Activated CD4-positive, alpha-beta T cell treated with anti-CD3 and anti-CD28 coated beads, Interleukin-2, amount 10 ng/mL, durations not matched to agents 24 days and 14 days (primary cell): ENCODE measurements at regions not wholly inside any gene's neighbourhood (a gene's known extent, or its start where the extent isn't known, plus 50 kb on each side); places are given as distances from the start of the nearest gene placed in this dataset.
"Not testable (repeated sequence)": the region's sequence is repeated elsewhere in the genome, so short reads cannot be mapped to it uniquely, and the experiment has no call there.

Experiments
- DNase-seq: peaks from one replicate; pipeline ENCODE4 v3.0.0; 2022
- H3K27ac Mint-ChIP-seq: one replicate; pipeline ENCODE4 v1.8.0; 2022; ENCODE audit warnings: mild to moderate bottlenecking, mixed read lengths
- H3K27me3 Mint-ChIP-seq: one replicate; pipeline ENCODE4 v1.8.0; 2022; ENCODE audit warnings: mixed read lengths
- H3K36me3 Mint-ChIP-seq: one replicate; pipeline ENCODE4 v1.8.0; 2022; ENCODE audit warnings: low read depth, mild to moderate bottlenecking, mixed read lengths
- H3K4me1 Mint-ChIP-seq: one replicate; pipeline ENCODE4 v1.8.0; 2021; ENCODE audit warnings: mixed read lengths
- H3K4me3 Mint-ChIP-seq: one replicate; pipeline ENCODE4 v1.8.0; 2022; ENCODE audit warnings: mild to moderate bottlenecking, moderate library complexity, mixed read lengths
- H3K9me3 Mint-ChIP-seq: one replicate; pipeline ENCODE4 v1.8.0; 2021; ENCODE audit warnings: mixed read lengths
- intact Hi-C: fragments of 100-400 bp; cut with micrococcal nuclease; formaldehyde crosslinking; loops from one replicate; pipeline ENCODE4 v1.15.1; 2023

DNA sequence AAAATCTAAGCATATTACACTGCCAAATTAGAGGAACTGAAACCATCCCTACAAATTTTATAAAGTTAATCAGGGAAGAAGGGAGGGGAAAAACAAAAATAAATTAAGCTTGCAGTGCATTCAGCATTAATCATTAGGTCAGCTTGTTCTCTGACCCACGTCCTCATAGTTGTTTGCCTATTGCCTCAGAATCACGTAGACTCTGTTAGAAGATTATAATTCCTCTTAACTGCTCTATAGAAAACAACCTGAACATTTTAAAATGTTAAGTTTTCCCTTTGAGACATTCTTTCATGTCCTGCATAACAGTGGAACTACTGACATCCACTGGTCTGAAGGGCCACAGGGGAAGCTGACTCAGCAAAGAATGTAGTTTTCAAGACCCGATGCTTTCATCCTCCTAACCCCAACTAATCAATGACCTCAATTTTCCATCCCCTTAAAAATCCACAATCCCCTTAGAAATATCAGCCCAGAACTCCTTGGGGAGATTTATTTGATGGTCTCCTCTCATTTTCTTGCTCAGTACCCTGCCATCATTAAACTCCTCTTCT lies 112.4 kb downstream of the FBXO4 start:
- H3K27ac Mint-ChIP-seq, result no peak overlapping the region
- no peaks in the 10 kb centered on the region for H3K4me1 Mint-ChIP-seq
- intact Hi-C loops, result no loop called here
- no peaks in the 10 kb centered on the region for H3K9me3 Mint-ChIP-seq
- peaks cover 10% of the 10 kb centered on the region for H3K27me3 Mint-ChIP-seq
- H3K36me3 Mint-ChIP-seq, result no peaks in the 10 kb centered on the region
- DNase-seq, result no peak
- H3K4me3 Mint-ChIP-seq, result no peak overlapping the region

DNA sequence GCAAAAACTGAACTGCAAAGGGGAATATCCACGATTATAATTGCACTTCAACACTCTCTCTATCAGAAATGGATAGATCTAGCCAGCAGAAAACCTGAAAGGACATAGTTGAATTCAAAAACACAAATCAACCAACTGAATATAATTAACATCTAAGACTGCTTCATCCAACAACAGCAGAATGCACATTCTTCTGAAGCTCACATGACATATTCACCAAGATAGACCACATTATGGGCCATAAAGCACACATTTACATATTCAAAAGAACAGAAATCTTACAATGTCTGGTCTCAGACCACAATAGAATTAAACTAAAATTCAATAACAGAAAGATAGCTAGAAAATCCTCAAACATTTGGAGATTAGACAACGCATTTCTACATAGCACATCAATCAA lies 118.3 kb downstream of the FBXO4 start:
- H3K36me3 Mint-ChIP-seq, result no peaks in the 10 kb centered on the region
- H3K27ac Mint-ChIP-seq, result no peak overlapping the region
- H3K27me3 Mint-ChIP-seq, result peaks cover 25% of the 10 kb centered on the region
- no peak overlapping the region for H3K4me3 Mint-ChIP-seq
- H3K4me1 Mint-ChIP-seq, result no peaks in the 10 kb centered on the region
- H3K9me3 Mint-ChIP-seq, result no peaks in the 10 kb centered on the region
- no peak for DNase-seq
- intact Hi-C loops, result no loop called here

DNA sequence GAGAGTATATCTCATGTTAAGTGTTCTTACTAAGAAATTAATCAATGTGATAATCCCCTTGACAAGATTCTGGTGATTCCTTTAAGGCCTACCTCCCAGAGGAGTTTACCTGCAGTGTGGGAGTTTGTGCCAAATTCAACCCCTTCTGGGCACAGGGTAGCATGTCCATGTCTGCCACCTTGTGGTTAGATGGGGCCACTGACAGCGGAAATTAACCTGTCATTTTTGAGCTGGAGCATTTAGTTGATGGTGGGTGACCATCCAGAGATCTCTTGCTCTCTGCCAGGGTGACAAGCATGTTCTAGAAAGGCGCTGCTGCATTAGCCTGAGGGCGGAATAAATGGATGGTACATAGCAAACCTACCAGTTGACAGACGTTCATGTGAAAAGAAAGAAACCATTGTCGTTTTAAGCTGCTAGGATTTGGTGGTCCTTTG lies 132.2 kb downstream of the FBXO4 start:
- Mint-ChIP-seq H3K4me1 (no peaks in the 10 kb centered on the region), H3K27ac (no peak overlapping the region), H3K4me3 (no peak overlapping the region), H3K9me3 (no peaks in the 10 kb centered on the region), H3K36me3 (no peaks in the 10 kb centered on the region), H3K27me3 (peaks cover 8% of the 10 kb centered on the region)
- peak; percentile 84 for DNase-seq
- intact Hi-C loops, result loop anchor here (1.0 kb wide), 2 partner anchors 201 to 349 kb away; no protein-coding TSS in a partner anchor

DNA sequence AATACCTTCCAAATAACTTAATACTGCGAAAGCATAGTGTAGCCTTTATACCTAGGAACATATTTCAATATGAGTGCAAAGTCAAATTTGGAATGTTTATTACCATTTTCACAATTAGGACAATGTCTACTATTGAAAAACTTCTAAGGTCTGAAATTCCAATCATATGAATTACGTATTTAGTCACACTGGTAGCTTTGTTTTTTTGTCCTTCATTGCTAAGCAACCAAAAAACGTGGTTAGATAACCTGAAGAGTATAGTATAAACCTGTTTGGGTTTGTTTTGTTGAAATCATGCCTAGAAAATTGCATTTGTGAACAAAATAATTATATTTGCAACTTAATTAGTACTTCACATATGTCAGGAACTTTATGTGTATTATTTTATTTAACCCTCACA lies 134.2 kb downstream of the FBXO4 start:
- H3K4me3 Mint-ChIP-seq, result no peak overlapping the region
- H3K4me1 Mint-ChIP-seq, result no peaks in the 10 kb centered on the region
- no peaks in the 10 kb centered on the region for H3K36me3 Mint-ChIP-seq
- peaks cover 5% of the 10 kb centered on the region for H3K27me3 Mint-ChIP-seq
- DNase-seq, result no peak
- intact Hi-C loops, result no loop called here
- H3K27ac Mint-ChIP-seq, result no peak overlapping the region
- H3K9me3 Mint-ChIP-seq, result no peaks in the 10 kb centered on the region

DNA sequence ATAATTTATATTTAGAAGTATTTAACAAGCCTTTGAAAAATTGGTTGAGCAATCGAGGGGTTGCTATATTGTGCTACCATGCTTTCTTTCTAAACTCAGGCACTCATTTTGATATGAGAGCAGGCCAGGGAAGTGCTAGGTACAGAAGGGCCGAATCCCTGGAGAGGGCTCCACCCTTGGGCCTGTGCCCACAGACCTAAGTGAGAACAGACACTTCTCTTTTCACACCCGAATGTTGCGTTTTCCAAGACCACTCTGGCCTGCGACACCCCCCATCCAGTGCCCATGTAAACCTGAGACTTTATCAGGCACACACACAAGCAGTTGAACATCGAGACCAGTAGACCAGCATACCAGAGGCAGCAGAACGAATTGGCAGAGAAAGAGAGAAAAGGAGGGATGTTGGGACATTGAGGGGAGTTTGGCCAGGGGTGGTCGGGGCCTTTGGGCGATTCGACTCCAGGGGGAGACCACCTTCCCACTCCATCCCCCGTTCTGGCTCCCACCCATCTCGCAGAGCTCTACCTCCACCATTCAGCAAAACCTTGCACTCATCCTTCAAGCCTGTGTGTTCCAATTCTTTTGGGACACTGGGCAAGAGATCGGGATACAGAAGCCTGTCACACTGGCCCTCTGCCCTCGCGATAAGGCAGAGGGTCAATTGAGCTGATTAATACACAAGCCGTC lies 134.8 kb downstream of the FBXO4 start:
- Mint-ChIP-seq H3K4me1 (no peaks in the 10 kb centered on the region), H3K36me3 (no peaks in the 10 kb centered on the region), H3K4me3 (no peak overlapping the region), H3K27me3 (peaks cover 5% of the 10 kb centered on the region), H3K27ac (no peak overlapping the region), H3K9me3 (no peaks in the 10 kb centered on the region)
- intact Hi-C loops, result no loop called here
- no peak for DNase-seq

DNA sequence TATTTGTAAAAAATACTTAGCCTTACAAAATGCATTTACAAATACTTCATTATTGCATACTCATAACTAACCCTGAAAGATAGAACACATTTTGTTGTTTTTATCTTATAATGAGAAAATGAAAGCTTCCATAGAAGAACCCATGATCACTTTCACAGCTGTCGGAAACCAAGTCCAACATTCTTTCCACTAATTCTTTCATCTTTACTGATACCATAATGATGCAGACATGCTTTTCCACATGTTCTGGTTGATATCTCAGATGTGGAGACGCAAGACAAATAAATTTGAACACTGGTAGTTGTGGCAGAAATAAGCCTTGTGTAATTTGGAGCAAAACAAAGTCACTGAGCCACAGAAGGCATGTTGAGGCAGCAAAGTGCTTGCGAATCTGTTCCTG lies 136.0 kb downstream of the FBXO4 start:
- Mint-ChIP-seq H3K4me1 (no peaks in the 10 kb centered on the region), H3K4me3 (no peak overlapping the region), H3K9me3 (no peaks in the 10 kb centered on the region), H3K36me3 (no peaks in the 10 kb centered on the region), H3K27me3 (peaks cover 4% of the 10 kb centered on the region), H3K27ac (no peak overlapping the region)
- intact Hi-C loops, result no loop called here
- DNase-seq, result no peak

DNA sequence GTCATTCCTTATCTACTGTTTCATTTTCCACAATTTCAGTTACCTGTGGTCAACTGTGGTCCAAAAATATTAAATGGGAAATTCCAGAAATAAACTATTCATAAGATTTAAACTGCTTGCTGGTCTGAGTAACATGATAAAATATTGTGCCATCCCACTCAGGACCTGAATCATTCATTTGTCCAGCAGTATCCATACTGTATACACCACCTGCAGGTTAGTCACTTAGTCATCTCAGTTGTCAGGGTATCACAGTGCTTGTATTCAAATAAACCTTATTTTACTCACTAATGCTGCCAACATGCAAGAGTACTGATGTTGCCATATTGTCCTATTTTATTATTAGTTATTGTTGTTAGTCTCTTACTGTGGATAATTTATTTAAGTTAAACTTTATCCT lies 139.7 kb downstream of the FBXO4 start:
- Mint-ChIP-seq H3K27me3 (peaks cover 7% of the 10 kb centered on the region), H3K36me3 (no peaks in the 10 kb centered on the region), H3K9me3 (no peaks in the 10 kb centered on the region), H3K4me3 (no peak overlapping the region), H3K4me1 (no peaks in the 10 kb centered on the region), H3K27ac (no peak overlapping the region)
- DNase-seq, result no peak
- intact Hi-C loops, result no loop called here

DNA sequence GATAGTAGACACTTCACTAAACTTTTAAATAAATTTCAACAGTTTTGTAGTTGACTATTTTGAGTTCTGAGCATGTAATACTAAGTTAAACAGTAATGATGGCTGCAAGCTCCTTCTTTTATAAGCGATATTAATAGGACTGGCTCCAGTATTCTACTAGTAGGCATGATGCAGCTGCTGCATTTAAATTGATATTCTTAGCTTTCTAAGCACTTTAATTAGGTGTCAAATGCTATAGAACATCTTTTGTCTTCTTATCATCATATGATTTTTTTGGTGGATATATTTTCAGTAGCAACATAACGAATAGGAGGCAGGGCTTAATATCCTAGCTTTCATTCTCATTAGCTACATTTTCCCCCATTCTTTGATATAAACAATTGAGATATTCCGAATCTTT lies 141.1 kb downstream of the FBXO4 start:
- H3K27ac Mint-ChIP-seq, result no peak overlapping the region
- DNase-seq, result no peak
- intact Hi-C loops, result no loop called here
- no peaks in the 10 kb centered on the region for H3K9me3 Mint-ChIP-seq
- H3K4me1 Mint-ChIP-seq, result no peaks in the 10 kb centered on the region
- H3K27me3 Mint-ChIP-seq, result peaks cover 7% of the 10 kb centered on the region
- H3K4me3 Mint-ChIP-seq, result no peak overlapping the region
- no peaks in the 10 kb centered on the region for H3K36me3 Mint-ChIP-seq

DNA sequence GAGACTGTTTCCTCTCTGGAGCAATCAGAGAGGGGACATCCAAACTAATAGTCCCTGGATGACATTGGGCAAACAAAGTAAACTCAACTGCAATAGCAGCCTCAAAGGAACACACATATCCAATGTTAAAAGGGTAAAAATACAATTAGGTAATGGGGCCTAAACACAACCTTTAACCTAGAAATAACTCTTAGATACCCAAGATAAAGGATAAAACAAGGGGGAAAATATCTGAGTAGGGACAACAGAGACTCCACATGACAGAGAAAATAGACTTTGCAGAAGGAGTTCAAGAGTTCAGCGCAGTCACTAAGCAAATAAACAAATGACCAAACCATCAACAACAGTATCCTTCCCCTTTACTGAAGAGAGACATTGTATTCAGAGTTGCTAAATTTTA lies 149.3 kb downstream of the FBXO4 start:
- no peaks in the 10 kb centered on the region for H3K4me1 Mint-ChIP-seq
- DNase-seq, result no peak
- no peak overlapping the region for H3K4me3 Mint-ChIP-seq
- no peaks in the 10 kb centered on the region for H3K36me3 Mint-ChIP-seq
- H3K27ac Mint-ChIP-seq, result no peak overlapping the region
- intact Hi-C loops, result no loop called here
- no peaks in the 10 kb centered on the region for H3K27me3 Mint-ChIP-seq
- no peaks in the 10 kb centered on the region for H3K9me3 Mint-ChIP-seq

DNA sequence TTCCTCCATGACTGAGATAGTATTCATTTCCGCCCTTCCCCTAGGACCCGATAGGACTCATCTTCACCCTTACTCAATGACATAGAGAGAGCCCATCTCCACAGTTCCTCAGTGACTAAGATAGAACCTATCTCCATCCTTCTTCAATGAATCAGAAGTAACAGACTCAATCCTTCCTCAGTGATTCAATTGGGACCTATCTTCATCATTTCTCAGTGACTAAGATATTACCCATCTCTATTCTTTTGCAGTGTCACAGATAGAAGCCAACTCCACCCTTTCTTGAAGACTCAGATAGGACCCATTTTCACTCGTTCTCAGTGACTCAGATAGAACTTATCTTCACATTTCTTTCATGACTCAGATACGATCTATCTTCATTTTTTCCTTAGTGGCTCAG lies 164.6 kb downstream of the FBXO4 start:
- H3K4me1 Mint-ChIP-seq, result no peaks in the 10 kb centered on the region
- no peak for DNase-seq
- no peaks in the 10 kb centered on the region for H3K27me3 Mint-ChIP-seq
- no peak overlapping the region for H3K27ac Mint-ChIP-seq
- no peaks in the 10 kb centered on the region for H3K9me3 Mint-ChIP-seq
- no peak overlapping the region for H3K4me3 Mint-ChIP-seq
- intact Hi-C loops, result no loop called here
- H3K36me3 Mint-ChIP-seq, result no peaks in the 10 kb centered on the region

DNA sequence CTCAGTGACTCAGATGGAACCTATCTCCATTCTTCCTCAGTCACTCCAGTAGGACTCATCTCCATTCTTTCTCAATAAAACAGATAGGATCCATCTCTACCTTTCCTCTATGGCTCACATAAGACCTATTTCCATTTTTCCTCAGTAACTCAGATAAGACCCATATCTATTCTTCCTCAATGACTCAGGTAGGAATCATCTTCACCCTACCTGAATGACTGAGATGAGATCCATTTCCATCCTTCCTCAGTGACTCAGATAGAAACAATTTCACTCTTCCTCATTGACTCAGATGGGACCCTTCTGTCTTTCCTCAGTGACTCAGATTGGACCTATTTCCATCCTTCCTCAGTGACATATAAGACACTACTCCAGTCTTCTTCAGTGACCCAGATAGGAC lies 165.1 kb downstream of the FBXO4 start:
- no peaks in the 10 kb centered on the region for H3K4me1 Mint-ChIP-seq
- no peak overlapping the region for H3K4me3 Mint-ChIP-seq
- H3K27me3 Mint-ChIP-seq, result no peaks in the 10 kb centered on the region
- intact Hi-C loops, result no loop called here
- no peak for DNase-seq
- H3K27ac Mint-ChIP-seq, result no peak overlapping the region
- H3K9me3 Mint-ChIP-seq, result no peaks in the 10 kb centered on the region
- no peaks in the 10 kb centered on the region for H3K36me3 Mint-ChIP-seq

DNA sequence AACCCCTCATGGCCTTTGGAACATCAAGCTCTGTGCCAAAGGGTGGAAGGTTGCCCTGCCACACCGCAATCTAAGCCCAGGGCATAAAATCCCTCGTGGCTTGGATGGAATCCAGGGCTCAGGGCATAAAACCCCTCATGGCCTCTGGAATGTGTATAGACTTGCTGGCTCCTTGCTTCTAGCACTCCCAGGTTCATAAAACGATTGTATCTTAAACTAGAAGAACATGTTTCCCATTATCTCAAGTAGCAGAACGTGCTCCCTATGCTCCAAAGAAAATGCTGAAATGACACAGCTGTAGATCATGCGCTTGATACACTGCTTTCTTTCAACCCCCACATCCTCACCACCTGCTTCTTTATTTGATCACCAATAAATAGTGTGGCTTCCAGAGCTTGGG lies 174.8 kb downstream of the FBXO4 start:
- DNase-seq, H3K27me3 Mint-ChIP-seq, H3K9me3 Mint-ChIP-seq, intact Hi-C loops, H3K27ac Mint-ChIP-seq, H3K36me3 Mint-ChIP-seq, H3K4me1 Mint-ChIP-seq, H3K4me3 Mint-ChIP-seq: not testable (repeated sequence)

DNA sequence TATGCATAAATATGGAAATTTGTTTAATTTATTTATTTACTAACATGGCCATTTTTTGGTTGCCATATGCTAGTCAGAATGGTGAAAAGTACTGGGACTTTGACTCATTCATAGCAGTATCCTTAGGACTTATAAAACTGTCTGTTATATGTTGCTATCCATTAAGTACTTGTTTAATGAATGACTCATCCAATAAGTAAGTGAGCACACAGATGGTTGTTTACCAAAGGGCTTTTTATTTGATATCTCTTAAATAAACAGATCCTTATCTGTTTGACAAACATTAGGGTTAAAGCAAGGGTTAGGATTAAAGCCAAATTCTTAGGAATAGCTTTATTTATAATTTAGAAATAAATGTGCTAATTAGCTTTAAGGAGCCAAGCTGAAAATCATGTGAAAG lies 183.4 kb downstream of the FBXO4 start:
- Mint-ChIP-seq H3K27ac (no peak overlapping the region), H3K4me1 (no peaks in the 10 kb centered on the region), H3K4me3 (no peak overlapping the region), H3K27me3 (no peaks in the 10 kb centered on the region), H3K9me3 (peaks cover 3% of the 10 kb centered on the region), H3K36me3 (no peaks in the 10 kb centered on the region)
- intact Hi-C loops, result no loop called here
- DNase-seq, result no peak

DNA sequence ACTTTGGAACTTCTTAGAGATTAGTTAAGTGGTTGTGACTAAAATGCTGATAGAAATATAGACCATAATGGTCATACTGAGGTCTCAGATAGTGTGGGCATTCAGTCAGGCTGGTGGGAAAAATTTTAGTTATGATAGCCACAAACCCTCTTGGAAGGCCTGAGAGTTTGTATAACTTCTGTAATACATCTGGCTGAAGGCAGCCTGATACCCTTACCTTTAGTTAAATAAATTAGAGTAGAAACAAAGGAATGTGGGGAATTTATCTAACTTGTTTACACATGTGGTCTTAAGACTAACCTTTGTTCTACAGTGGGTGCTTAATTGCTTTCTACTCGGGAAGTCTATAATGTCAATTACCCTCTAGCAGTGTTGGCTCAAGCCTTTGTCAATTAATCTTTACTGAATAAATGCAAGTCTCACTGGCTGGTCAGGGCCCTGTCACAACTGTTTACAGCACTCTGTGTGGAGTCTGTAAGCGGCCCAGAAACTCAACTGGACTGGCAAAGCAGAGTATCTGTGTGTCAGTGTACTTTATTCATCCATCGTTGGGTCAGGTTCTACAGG lies 184.0 kb downstream of the FBXO4 start:
- peaks cover 3% of the 10 kb centered on the region for H3K9me3 Mint-ChIP-seq
- no peaks in the 10 kb centered on the region for H3K36me3 Mint-ChIP-seq
- H3K27me3 Mint-ChIP-seq, result no peaks in the 10 kb centered on the region
- H3K4me3 Mint-ChIP-seq, result no peak overlapping the region
- intact Hi-C loops, result no loop called here
- H3K27ac Mint-ChIP-seq, result no peak overlapping the region
- DNase-seq, result no peak
- no peaks in the 10 kb centered on the region for H3K4me1 Mint-ChIP-seq

DNA sequence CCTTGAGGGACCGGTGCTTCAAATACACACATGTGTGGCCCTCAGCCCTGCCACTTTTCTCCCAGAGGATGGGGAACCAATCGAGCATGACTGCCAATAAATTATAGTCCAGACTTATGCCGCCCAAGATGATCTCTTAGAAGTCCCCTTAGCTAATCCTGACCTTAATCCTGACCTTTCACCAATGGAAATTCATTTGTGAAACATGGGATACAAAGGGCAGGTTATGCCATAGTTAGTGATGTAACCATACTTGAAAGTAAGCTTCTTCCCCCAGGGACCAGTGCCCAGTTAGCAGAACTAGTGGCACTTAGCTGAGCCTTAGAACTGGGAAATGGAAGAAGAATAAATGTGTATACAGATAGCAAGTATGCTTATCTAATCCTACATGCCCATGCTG lies 190.6 kb downstream of the FBXO4 start:
- H3K27me3 Mint-ChIP-seq, intact Hi-C loops, H3K4me3 Mint-ChIP-seq, H3K36me3 Mint-ChIP-seq, H3K27ac Mint-ChIP-seq, DNase-seq, H3K9me3 Mint-ChIP-seq, H3K4me1 Mint-ChIP-seq: not testable (repeated sequence)
